Adrenal gland (tissue), 9 donors: ENCODE measurements at regions not wholly inside any gene's neighbourhood (a gene's known extent, or its start where the extent isn't known, plus 50 kb on each side); places are given as distances from the start of the nearest gene placed in this dataset.

Experiments used
- DNase-seq, 7 donors: peaks; one replicate each; pipeline ENCODE4 v3.0.0-alpha.2; 2019 to 2020
- H3K27ac ChIP-seq, 5 donors: fragments of 200-600 bp; sonication (generic) in 4 of 5; 1 replicate in 3 of 5; 2 replicates in 2 of 5; pipeline versions ENCODE4 v1.5.1 to v1.8.0; 2016 to 2020; ENCODE audit warnings: mild to moderate bottlenecking in 1 of 5
- H3K27me3 ChIP-seq: fragments of 200-600 bp; 2 replicates; pipeline ENCODE4 v1.8.0; 2021
- H3K36me3 ChIP-seq, 2 donors: fragments of 200-600 bp; replicated peaks in 1 of 2; 1 replicate in 1 of 2; 2 replicates in 1 of 2; pipeline versions ENCODE4 v1.5.1 to v1.8.0; 2018 to 2022
- H3K4me1 ChIP-seq, 2 donors: fragments of 200-600 bp; replicated peaks in 1 of 2; 1 replicate in 1 of 2; 2 replicates in 1 of 2; pipeline versions ENCODE4 v1.5.1 to v1.8.0; 2018 to 2021
- H3K4me3 ChIP-seq, 4 donors: fragments of 200-600 bp; sonication (generic) in 3 of 4; one replicate each; pipeline ENCODE4 v1.5.1; 2016 to 2018
- H3K9me3 ChIP-seq, 3 donors: fragments of 200-600 bp; sonication (generic) in 1 of 3; replicated peaks in 1 of 3; 1 replicate in 2 of 3; 2 replicates in 1 of 3; pipeline versions ENCODE4 v1.5.1 to v1.8.0; 2016 to 2021
- POLR2A ChIP-seq, 2 donors: fragments of 450-650 bp; IDR thresholded peaks; one replicate each; pipeline ENCODE4 v1.6.1; 2017; ENCODE audit warnings: antibody characterized with exemption in 2 of 2, mild to moderate bottlenecking in 2 of 2, moderate library complexity in 1 of 2
- WGBS, 4 donors: extraction: QIAGEN DNeasy Blood & Tissue Kit in 2 of 4; methylation state at CpG; one replicate each; pipeline versions ENCODE4 v1.1.5 to v1.1.7; 2013 to 2017; 5-methylcytosine and 5-hydroxymethylcytosine counted together
- intact Hi-C, 2 donors: fragments of 100-400 bp; cut with DNase I; formaldehyde crosslinking; loops; one replicate each; pipeline versions ENCODE4 v1.14.1 to v1.15.0; 2022 to 2023
- TF ChIP-seq, protein P1 (sequence below), 6 experiments: fragments of 450-650 bp in 4 of 6; fragments of 200-600 bp in 2 of 6; sonication (generic) in 1 of 6; IDR thresholded peaks; 1 replicate in 5 of 6; 2 replicates in 1 of 6; pipeline versions ENCODE4 v1.5.1 to v1.8.0; 2016 to 2021; ENCODE audit warnings: antibody characterized with exemption in 6 of 6, mild to moderate bottlenecking in 2 of 6, moderate library complexity in 1 of 6
- donor health status: healthy with polysubstance abuse.
- donor health status: Bipolar disorder and iron deficiency.
- donor health status: DM: yes; HTN: yes; CAD: no.
- donor health status: DM: no; HTN: no; CAD: no.
- donor health status: DM: no; HTN: no; CAD: no.

DNA sequence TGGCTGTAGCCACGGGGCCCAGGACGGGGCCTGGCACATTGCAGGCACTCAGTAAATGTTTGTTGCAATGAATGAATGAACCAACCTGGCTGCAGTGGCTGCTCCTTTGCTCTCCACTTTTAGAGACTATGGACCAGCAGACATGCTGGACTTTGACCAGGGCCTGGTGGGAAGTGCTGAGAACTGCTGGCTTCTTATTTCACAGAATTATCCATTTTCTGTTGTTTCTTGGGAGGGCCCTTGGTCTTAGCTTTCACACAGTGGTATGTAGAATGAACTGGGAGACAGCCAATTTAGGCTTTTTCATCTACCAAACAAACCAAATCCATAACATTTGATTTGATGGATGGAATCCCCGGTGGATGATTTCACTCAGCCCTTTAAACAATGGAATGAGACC is 78.0 kb upstream of the LHFPL2 start:
- WGBS, 4 donors = 93 to 98% (median 96%) methylated on average over 2 to 3 of the region's 3 CpGs
- no peaks in the 10 kb centered on the region for H3K9me3 ChIP-seq
- H3K27ac ChIP-seq = no peak overlapping the region
- intact Hi-C loops = no loop called here
- H3K36me3 ChIP-seq = no peaks in the 10 kb centered on the region
- no peak for DNase-seq
- no peak overlapping the region for H3K4me3 ChIP-seq
- TF ChIP-seq, protein P1, sequence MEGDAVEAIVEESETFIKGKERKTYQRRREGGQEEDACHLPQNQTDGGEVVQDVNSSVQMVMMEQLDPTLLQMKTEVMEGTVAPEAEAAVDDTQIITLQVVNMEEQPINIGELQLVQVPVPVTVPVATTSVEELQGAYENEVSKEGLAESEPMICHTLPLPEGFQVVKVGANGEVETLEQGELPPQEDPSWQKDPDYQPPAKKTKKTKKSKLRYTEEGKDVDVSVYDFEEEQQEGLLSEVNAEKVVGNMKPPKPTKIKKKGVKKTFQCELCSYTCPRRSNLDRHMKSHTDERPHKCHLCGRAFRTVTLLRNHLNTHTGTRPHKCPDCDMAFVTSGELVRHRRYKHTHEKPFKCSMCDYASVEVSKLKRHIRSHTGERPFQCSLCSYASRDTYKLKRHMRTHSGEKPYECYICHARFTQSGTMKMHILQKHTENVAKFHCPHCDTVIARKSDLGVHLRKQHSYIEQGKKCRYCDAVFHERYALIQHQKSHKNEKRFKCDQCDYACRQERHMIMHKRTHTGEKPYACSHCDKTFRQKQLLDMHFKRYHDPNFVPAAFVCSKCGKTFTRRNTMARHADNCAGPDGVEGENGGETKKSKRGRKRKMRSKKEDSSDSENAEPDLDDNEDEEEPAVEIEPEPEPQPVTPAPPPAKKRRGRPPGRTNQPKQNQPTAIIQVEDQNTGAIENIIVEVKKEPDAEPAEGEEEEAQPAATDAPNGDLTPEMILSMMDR (IDR thresholded peaks at IDR 0.05) = no peak
- TF ChIP-seq POLR2A (IDR thresholded peaks at IDR 0.05) = no peak
- H3K4me1 ChIP-seq = no peaks in the 10 kb centered on the region
- H3K27me3 ChIP-seq = no peaks in the 10 kb centered on the region

GRCh38 chr5:78726003-78726402 is 77.4 kb upstream of the LHFPL2 start:
- TF ChIP-seq, protein P1 (IDR thresholded peaks at IDR 0.05) = no peak
- no peak for TF ChIP-seq POLR2A (IDR thresholded peaks at IDR 0.05)
- DNase-seq = no peak
- Histone ChIP-seq H3K27me3 (no peaks in the 10 kb centered on the region), H3K27ac (no peak overlapping the region), H3K36me3 (no peaks in the 10 kb centered on the region), H3K4me3 (no peak overlapping the region), H3K4me1 (no peaks in the 10 kb centered on the region), H3K9me3 (no peaks in the 10 kb centered on the region)
- intact Hi-C loops = no loop called here
- WGBS, 4 donors = 68 to 82% (median 78%) methylated on average over 3 of the region's 3 CpGs

- intact Hi-C loops = no loop called here
- H3K27me3 ChIP-seq = no peaks in the 10 kb centered on the region
- H3K4me3 ChIP-seq = no peak overlapping the region
- H3K27ac ChIP-seq = no peak overlapping the region
- TF ChIP-seq, protein P1 (IDR thresholded peaks at IDR 0.05) = no peak
- no peak for TF ChIP-seq POLR2A (IDR thresholded peaks at IDR 0.05)
- no peaks in the 10 kb centered on the region for H3K9me3 ChIP-seq
- no peaks in the 10 kb centered on the region for H3K36me3 ChIP-seq
- H3K4me1 ChIP-seq = no peaks in the 10 kb centered on the region
- DNase-seq = no peak
These were observed 75.5 kb upstream of the LHFPL2 start for GRCh38 chr5:78724061-78724460.

DNA sequence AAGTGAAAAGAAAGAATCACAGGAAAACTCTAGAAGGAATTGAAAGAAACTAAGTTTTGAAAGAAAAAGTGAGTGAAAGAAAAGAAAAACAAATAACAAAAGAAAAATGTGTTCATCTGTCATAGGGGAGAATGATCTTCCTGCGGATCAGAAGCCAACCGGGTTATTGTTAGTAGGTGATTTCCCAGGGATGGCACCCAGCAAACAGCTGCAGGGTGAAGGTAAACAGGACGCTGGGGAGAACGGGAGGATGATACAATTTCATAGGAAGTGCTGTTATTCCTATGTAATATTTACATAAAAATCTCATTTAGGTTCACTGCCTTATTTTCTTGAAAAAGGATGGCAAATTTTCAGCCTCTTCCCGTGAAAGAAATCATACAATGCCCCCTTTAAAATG is 72.4 kb upstream of the LHFPL2 start:
- no peak for TF ChIP-seq POLR2A (IDR thresholded peaks at IDR 0.05)
- TF ChIP-seq, protein P1 (IDR thresholded peaks at IDR 0.05) = no peak
- 65 to 76% (median 69%) methylated on average over 5 of the region's 5 CpGs for WGBS, 4 donors
- H3K4me1 ChIP-seq = no peaks in the 10 kb centered on the region
- no peak overlapping the region for H3K27ac ChIP-seq
- H3K4me3 ChIP-seq = no peak overlapping the region
- DNase-seq = no peak
- intact Hi-C loops = no loop called here
- no peaks in the 10 kb centered on the region for H3K36me3 ChIP-seq
- H3K9me3 ChIP-seq = no peaks in the 10 kb centered on the region
- H3K27me3 ChIP-seq = no peaks in the 10 kb centered on the region
